ENCODE measurements at regions not wholly inside any gene's neighbourhood (a gene's known extent, or its start where the extent isn't known, plus 50 kb on each side); places are given as distances from the start of the nearest gene placed in this dataset.
A peak's percentile ranks its signal among the peaks of the same experiment; 100 is the strongest.

DNA sequence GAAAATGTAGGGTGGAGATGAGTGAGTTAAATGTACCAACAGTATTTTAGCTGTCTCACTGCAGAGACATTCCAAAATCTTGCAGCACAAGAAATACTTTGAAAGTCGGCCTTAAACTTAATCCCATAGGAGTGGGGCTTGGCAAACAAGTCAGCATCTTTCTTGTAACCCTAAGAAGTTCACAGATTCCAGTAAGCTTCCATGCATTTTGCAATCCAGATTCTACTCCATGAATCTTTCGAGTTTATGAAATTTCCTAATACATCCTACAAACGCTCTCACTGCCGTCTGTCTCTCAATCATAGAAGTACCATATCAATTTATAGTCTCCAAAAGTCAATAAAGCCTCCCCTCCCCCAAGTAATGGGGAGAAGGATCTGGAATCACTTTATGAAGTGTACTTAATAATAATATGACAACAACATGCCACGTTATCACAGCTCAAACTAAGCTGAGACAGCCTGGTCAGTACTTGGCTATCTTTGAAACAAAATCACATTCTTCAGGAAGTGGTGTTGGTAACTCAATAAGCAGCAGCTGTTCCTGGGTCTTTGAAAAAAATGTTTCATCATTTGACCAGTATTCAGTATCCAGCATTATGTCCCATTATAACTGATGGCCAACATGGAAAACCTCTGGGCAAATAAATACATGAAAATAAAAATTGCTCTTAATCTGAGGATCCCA, 317.4 kb upstream of the RUNX1 start:
- TF ChIP-seq, protein P1, sequence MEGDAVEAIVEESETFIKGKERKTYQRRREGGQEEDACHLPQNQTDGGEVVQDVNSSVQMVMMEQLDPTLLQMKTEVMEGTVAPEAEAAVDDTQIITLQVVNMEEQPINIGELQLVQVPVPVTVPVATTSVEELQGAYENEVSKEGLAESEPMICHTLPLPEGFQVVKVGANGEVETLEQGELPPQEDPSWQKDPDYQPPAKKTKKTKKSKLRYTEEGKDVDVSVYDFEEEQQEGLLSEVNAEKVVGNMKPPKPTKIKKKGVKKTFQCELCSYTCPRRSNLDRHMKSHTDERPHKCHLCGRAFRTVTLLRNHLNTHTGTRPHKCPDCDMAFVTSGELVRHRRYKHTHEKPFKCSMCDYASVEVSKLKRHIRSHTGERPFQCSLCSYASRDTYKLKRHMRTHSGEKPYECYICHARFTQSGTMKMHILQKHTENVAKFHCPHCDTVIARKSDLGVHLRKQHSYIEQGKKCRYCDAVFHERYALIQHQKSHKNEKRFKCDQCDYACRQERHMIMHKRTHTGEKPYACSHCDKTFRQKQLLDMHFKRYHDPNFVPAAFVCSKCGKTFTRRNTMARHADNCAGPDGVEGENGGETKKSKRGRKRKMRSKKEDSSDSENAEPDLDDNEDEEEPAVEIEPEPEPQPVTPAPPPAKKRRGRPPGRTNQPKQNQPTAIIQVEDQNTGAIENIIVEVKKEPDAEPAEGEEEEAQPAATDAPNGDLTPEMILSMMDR (IDR thresholded peaks at IDR 0.05), result no peak
- TF ChIP-seq POLR2A (IDR thresholded peaks at IDR 0.05) (no peak), POLR2AphosphoS5 (IDR thresholded peaks at IDR 0.05) (peak in 1 of 2 donors; percentile 13), EP300 (IDR thresholded peaks at IDR 0.05) (no peak)

Measured in upper lobe of left lung (tissue), 4 donors.